CD4-positive, alpha-beta T cell treated with Interleukin-2 at 100 ng/mL for 4 hours (primary cell): ENCODE measurements at regions not wholly inside any gene's neighbourhood (a gene's known extent, or its start where the extent isn't known, plus 50 kb on each side); places are given as distances from the start of the nearest gene placed in this dataset.

ENCODE experiments used
- DNase-seq: peaks from one replicate; pipeline ENCODE4 v3.0.0-alpha.2; 2020; ENCODE audit warnings: low spot score

GRCh38 chr10:31605426-31605825 is 286.4 kb downstream of the ZEB1 start:
- no peak for DNase-seq

DNA sequence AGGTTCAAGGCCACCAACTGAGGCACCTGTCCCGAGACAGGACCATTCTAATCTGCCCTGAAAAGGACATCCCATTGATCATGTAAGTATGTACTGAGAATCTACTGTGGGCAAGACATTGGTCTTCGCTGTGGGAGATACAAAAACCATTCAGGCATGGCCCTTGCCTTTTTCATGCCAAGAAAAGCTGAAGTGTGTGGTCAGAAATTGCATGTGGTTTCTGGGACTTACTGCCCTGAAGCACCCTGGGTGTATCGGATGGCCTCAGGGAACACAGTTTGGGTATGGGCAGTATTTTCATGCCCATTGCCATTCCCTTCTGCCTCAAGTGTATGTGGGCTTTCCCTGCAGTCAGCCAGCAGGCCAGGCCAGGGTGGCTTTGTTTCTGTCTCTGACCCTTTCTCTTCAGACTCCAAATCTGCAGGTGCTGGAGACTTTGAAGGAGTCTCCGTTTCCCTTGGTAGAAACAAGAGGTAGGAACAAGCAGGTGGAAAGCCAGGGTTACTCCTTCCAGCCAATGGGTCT is 285.7 kb downstream of the ZEB1 start:
- DNase-seq: no peak

GRCh38 chr10:31604096-31604495 is 285.1 kb downstream of the ZEB1 start:
- no peak for DNase-seq

- DNase-seq: peak; percentile 55
These were observed 284.4 kb downstream of the ZEB1 start for GRCh38 chr10:31603235-31604087.

DNA sequence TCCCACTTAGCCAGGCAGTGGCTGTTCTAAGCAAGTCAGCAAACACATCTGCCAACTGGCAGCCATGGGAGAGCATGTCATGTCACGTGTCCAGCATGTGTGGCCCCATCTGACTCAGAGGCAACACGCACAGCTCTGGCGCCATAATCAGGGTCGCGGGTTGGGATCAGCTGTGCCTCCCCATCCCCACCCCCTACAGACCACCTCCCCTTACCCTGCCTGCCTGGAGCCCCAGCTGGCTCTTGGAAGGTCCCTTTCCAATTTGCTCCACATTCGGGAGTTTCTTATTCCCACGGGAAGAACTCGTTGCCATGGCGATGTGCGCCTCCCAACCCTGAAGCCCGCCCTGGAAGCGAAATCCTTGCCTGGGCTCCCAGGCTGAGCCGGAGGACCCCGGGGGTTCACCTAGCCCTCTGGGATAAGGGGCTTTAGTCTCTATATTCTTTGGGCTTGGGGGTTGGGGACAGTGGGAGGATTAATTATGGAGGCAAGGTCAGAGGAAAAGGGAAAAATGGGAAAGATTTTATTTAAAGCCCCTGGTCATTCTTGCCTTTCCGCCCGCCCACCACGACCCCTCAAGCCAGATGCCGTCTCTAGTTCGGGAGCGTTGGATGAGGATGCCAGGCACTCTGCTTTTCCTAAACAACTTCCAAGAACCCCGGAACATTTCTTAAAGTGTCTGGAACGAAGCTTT is 283.7 kb downstream of the ZEB1 start:
- no peak for DNase-seq

- no peak for DNase-seq
These were observed 282.1 kb downstream of the ZEB1 start for GRCh38 chr10:31601136-31601535.

GRCh38 chr10:31599626-31600504 is 280.8 kb downstream of the ZEB1 start:
- DNase-seq: peak; percentile 10

DNA sequence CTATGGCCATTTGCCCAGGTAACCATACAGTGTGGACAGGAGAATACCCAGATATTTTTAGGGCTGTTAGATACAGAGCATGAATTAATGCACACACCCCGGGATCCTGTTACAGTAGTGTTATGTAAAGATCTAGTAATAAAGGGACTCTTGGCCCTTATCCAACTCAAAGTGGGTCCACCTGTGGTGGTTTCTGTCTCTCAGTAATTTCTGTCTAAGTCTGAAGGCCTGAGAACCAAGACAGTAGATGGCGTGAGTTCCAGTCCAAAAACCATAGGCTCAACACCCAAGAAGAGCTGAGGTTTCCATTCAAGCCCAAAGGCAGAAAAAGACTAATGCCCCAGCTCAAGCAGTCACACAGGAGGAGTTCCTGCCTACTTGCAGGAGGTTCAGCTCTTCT is 277.7 kb downstream of the ZEB1 start:
- DNase-seq: no peak

DNA sequence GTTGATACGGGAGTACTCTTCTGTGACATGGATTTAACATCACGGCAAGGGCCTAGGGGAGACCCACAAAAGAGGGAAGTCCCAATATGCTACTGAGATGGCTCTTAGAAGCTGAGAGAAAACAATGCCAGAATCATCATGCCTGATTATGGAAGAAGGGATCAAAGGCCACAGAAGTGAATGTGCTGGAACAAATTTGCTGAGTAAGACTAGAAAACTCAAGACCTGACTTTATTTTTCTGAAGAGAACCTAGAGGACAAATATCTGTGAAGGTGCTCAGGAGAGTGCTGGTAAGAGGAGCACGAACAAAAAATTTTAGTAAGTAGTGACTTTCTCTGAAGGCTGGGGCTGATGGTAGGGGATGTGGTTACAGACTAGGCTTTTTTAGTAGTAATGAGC is 277.0 kb downstream of the ZEB1 start:
- no peak for DNase-seq

- DNase-seq: no peak
These were observed 275.4 kb downstream of the ZEB1 start for GRCh38 chr10:31594347-31594873.

GRCh38 chr10:31593124-31593523 is 274.1 kb downstream of the ZEB1 start:
- DNase-seq: no peak

DNA sequence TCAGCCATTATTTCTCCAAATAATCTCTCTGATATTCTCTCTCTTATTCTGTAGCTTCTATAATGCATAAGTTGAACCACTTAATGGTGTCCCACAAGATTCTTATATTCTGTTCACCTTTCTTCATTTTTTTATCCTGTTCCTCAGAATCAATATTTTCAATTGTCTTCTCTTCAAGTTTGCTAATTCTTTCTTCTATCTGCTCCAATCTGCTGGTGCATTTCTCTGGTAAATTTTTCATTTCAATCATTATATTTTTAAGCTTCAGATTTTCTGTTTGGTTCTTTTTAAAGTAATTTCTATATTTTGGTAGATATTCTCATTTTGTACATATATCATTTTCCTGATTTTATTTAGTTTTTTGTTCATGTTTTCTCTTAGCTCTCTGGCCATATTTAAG is 272.6 kb downstream of the ZEB1 start:
- no peak for DNase-seq

DNA sequence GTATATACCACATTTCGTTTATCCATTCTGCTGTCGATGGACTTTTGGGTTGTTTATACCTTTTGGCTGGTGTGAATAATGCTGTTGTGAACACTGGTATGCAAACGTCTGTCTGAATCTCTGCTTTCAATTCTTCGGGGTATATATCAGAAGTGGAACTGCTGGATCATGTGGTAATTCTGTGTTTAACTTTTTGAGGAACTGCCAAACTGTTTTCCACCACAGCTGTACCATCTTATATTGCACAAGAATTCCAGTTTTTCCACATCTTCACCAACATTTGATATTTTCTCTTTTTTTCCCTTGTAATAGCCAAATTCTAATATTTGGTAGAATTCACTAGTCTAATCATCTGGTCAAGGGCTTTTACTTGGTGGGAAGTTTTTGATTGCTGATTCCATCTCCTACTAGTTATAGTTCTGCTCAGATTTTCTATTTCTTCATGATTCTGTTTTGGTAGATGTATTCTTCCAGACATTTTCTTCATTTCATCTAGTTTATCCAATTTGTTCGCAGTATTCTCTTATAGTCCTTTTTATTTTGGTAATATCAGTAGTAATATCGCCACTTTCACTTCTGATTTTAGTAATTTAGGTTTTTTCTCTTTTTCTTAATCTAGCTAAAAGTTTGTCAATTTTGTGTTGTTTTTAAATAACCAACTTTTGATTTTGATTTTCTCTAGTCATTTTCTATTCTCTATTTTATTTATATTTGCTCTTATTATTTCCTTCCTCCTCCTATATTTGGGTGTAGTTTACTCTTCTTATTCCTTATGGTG is 271.2 kb downstream of the ZEB1 start:
- DNase-seq: no peak

DNA sequence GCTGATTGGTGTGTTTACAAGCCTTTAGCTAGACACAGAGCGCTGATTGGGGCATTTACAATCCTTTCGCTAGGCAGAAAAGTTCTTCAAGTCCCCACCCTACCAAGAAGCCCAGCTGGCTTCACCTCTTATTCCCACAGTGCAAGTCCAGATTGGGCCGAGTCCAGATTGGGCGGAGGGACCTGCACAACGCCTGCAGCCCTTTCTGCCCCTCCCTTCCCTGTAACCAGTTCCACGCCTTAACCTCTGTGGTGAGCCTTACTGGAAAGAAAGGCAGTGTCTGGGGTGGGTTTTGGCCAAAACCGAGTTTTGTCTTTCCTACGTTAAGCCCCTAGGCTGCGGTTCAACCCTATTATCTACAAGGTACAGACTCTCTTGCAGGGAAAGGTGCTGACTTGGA is 268.7 kb downstream of the ZEB1 start:
- DNase-seq: no peak

- DNase-seq: no peak
These were observed 268.0 kb downstream of the ZEB1 start for GRCh38 chr10:31586723-31587638.

DNA sequence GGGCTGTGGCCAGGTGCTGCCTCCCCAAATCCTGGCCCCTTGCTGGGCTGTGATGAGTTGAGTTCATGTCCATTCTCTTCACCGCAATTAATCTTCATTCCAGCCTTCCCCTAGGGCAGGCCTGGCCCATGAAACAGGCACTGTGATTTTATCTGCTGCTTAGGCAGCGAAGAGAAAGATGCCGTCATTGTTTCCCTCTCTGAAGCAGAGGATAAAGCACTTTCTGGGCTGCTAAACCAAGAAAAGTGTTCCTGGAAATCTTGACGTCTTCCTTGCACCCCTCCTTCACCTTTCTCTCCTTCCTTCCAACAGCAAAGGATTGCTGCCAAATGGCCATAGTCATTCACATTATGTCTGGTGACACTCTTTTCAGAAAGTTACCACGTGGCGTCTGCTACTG is 265.9 kb downstream of the ZEB1 start:
- DNase-seq: no peak

DNA sequence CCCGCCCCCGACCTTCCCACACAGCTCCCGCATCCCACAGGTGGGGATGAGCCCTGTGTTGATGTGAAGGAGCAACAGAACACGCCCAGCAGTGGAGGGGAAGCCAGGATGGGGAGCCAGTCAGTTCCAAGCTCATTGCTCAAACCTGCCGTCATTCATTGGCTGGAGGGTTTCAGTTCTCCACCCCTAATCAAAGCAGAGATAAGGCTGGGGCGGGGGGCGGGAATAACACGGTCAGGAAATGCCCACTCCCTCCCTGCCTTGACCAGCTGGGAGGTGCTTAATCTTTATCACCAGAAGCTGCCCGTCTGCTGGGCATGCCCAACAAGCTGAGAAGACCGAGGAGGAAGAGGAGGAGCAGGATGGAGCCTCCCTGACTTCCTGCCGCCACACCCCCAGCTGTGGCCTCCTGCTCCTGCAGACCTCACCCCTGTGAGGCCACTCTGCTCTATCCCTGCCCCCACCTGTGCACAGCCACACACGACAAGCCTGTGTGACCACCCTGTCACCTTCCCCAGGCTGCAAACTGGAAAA is 265.1 kb downstream of the ZEB1 start:
- no peak for DNase-seq

GRCh38 chr10:31583293-31583692 is 264.3 kb downstream of the ZEB1 start:
- DNase-seq: no peak

DNA sequence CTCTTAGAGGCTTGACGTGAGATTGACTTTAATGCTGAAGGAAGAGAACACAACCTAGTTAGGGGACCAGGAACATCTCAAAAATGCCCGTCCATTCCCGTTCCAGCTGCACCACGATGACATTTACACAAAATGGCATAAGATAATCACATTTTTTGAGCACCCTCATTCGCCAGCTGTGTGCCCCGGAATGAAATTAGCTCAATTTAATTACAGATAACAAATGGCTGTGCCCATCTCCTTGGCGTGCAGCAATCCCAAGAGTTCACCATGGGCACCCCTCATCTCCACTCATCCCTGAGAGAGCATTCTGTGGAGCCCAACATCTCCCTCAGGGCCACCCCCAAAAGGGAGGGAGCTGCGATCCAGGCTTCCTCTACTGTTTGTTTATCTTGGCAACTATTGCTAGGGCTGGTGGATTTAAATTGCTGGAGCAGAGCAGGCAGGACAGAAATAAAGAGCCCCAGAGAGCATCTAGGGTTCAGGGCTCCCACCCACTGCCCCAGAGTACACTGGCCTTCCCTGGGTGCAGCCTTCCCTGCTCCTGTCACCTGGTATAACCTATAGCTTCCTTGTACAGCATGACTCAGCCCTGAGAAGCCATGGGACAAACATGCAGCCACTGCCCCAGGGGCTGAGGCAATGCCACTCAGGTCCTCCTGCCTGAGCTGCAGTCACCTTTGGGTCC is 263.5 kb downstream of the ZEB1 start:
- no peak for DNase-seq
